RPMI8226 (cell line): ENCODE measurements at regions not wholly inside any gene's neighbourhood (a gene's known extent, or its start where the extent isn't known, plus 50 kb on each side); places are given as distances from the start of the nearest gene placed in this dataset.
"Not testable (repeated sequence)": the region's sequence is repeated elsewhere in the genome, so short reads cannot be mapped to it uniquely, and the experiment has no call there.

Experiments used
- DNase-seq: peaks from one replicate; pipeline ENCODE4 v3.0.0-alpha.2; 2015

GRCh38 chr11:47928426-47928825, 51.9 kb upstream of the PTPRJ start:
- DNase-seq: peak; percentile 53

- DNase-seq: peak; percentile 25
Measured at GRCh38 chr11:47924184-47924691, 56.1 kb upstream of the PTPRJ start.

DNA sequence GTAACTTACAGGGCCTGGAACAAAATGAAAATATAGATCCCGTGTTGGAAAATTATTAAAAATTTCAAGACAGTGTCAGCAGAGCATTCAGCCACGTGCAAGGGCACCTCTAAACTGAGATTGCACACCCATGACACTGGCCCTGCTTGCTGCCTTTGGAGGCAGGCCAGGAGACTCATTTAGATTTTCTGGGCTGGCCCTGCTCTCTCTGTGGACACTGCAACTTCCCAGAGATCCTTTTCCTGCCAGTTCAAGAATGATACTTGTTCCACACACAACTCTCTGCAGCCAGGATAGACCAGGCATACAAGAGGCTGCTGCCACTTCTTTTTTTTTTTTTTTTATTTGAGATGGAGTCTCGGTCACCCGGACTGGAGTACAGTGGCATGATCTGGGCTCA, 56.7 kb upstream of the PTPRJ start:
- peak; percentile 50 for DNase-seq

- DNase-seq: not testable (repeated sequence)
Measured at GRCh38 chr11:47921080-47921555, 59.2 kb upstream of the PTPRJ start.

DNA sequence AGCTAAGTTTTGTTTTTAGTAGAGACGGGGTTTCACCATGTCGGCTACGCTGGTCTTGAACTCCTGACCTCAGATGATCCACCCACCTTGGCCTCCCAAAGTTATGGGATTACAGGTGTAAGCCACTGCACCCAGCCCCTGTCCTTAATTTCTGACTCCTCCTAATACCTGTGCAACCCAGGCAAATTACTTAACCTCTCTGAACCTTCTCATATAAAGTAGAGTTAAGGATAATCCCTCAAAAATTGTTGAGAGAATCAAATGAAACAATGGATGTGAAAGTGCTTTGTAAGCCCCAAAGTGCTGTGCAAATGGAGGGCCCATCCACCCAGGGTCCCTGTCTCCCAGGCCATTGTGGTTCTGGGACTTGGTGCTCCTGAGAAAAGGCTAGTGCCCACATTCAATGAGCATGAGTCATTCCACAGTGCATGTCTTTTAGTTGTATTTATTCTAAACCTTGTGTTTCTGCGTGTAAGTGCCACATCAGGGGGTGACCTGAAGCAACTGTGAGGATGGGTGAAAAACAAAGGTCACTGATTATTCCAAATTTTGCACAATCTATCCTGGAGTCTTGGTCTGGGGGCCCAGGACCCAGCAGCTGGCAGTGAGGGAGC, 61.4 kb upstream of the PTPRJ start:
- peak; percentile 9 for DNase-seq

GRCh38 chr11:47918370-47918690, 62.0 kb upstream of the PTPRJ start:
- DNase-seq: no peak

GRCh38 chr11:47917599-47918369, 62.6 kb upstream of the PTPRJ start:
- peak; percentile 96 for DNase-seq

DNA sequence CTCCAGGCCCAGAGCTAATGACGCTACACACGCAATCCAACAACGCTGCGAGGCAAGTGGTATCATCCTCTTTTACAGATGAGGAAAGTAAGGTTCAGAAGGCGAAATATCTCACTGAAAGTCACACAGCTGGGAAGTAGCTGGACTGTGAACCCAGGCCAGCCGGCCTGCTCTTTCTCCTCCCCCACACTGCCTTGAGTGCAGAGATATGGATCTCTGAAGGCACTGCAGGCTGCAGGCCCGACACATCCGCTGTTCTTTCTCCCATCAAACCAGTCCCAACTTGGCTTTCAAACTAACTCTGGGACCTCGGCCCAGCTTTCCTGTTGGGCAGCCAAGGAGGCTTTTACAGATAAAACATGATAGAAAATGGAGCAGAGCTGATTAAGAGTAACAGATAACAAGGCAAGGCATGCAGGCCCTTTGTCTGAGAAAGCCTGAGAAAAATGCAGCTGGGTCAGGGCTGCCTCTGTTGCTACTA, 64.0 kb upstream of the PTPRJ start:
- no peak for DNase-seq

- DNase-seq: no peak
Measured at GRCh38 chr11:47915783-47916182, 64.6 kb upstream of the PTPRJ start.

- no peak for DNase-seq
Measured at GRCh38 chr11:47915374-47915773, 65.0 kb upstream of the PTPRJ start.

DNA sequence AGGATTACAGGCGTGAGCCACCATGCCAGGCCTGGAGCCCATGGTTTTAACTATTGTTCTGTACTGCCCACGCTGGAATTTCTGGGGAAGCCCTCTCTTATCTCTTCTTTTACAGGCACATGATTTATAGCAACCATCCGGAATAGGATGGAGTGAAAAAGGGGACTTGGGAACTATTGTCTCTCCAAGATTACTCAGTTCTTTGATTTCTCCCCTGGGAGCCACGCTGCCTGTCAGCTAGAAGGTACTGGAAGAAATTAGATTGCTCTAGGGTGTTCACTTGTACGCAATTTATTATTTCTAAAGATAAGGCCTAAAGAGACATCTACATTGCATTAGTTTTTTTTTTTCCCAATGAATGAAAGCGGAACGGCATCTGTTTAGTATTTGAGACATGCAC, 65.6 kb upstream of the PTPRJ start:
- DNase-seq: no peak

- no peak for DNase-seq
Measured at GRCh38 chr11:47913529-47914244, 65.5 kb upstream of the NUP160 start.

- no peak for DNase-seq
Measured at GRCh38 chr11:47912843-47913437, 64.8 kb upstream of the NUP160 start.

- DNase-seq: no peak
Measured at GRCh38 chr11:47911149-47911548, 63.0 kb upstream of the NUP160 start.

- DNase-seq: no peak
Measured at GRCh38 chr11:47908198-47908597, 60.0 kb upstream of the NUP160 start.

GRCh38 chr11:47907499-47907898, 59.3 kb upstream of the NUP160 start:
- no peak for DNase-seq

DNA sequence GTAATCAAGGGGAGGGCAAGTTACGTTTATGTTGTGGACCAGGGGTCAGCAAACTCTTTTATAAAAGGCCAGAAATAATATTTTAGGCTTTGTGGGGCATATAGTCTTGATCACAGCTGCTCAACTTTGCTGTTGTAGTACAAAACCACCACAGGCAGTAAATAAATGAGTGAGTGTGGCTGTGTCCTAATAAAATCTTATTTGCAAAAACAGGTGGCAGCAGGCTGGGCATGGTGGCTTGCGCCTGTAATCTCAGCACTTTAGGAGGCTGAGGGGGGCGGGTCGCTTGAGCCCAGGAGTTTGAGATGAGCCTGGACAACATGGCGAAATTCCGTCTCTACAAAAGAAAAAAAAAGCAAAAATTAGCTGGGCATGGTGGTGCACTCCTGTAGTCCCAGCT, 57.9 kb upstream of the NUP160 start:
- DNase-seq: no peak

DNA sequence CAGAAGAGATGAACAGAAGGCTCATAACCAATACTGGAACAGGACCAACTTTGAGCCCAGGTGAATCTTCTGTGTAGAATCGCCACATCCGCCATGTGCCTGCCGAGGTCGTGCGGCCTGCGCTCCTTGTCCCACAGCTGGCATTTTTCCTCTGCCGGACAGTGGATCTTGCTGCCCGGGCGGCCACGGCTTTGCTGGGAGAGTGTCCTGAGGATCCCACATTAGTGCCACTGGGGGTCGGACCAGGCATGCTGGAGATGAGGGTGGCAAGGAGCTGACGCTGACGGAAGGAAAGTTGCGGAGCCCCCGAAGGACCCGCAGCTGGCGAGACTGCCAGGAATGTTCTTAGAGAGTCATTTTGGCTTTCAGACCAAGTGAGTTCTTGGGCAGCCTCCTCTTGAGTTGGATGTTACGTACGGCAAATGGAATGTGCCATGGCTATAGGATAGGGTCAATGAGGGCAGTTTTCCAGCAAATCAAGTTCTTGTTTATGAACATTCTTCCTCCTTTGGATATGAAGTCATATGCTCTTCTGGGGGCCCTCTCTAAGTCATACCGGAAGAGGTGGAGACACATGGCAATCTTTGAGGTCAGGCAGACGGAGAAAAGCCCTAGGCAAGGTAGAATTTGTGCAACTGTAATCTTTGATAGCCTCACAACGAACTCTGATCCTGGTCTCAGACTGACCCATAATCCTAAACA, 57.4 kb upstream of the NUP160 start:
- DNase-seq: no peak

DNA sequence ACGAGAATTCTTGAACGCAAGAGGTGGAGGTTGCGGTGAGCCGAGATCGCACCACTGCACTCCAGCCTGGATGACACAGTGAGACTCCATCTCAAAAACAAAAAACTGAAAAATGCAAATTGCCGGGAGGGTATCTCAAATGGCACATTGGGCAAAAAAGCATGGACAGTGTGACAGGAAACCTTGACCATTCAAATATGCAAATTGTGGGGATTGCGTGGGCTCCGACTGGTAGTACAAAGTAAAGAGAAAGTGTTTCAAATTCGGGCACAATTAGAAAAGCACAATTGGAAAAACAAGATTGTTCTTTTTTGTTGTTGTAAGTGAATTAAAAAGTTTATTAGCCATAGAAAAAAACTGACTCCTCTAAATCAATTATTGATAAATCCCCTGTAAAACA, 56.7 kb upstream of the NUP160 start:
- no peak for DNase-seq

- DNase-seq: no peak
Measured at GRCh38 chr11:47904048-47904447, 55.9 kb upstream of the NUP160 start.

DNA sequence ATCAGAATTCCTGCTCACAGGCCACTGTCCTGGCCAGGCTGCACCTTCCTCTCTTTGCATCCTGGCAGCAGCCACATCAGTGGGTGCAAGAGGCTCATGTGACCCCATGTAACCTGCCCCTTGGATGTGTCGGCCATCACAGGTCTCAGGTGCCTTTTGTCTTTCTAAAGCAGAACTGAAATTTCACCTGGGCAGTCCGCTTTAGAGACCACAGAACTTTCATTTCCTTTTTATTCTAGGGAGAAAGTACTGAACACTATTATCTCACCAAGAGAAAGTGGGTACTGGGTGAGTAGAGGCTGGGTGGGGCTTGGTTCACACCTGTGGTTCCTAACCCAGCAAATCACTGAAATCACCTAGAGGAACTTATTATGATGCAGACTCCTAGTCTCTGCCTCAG, 51.7 kb upstream of the NUP160 start:
- peak; percentile 78 for DNase-seq
